H1 (cell line): ENCODE measurements at regions not wholly inside any gene's neighbourhood (a gene's known extent, or its start where the extent isn't known, plus 50 kb on each side); places are given as distances from the start of the nearest gene placed in this dataset.

ENCODE experiments used
- CTCF ChIA-PET: fragments of 300-600 bp; sonication (Branson Sonifier 250); formaldehyde crosslinking; loops from one replicate; lab custom pipeline; 2021; ENCODE audit not compliant: partially characterized antibody; lab: Charles Lee
- POLR2A ChIA-PET: fragments of 300-600 bp; sonication (Branson Sonifier 250); formaldehyde crosslinking; loops from one replicate; lab custom pipeline; 2021; ENCODE audit warnings: inconsistent platforms; ENCODE audit not compliant: partially characterized antibody; lab: Charles Lee
- DNase-seq, 2 experiments: peaks; one replicate each; pipeline versions ENCODE4 v3.0.0 to v3.0.0-alpha.2; 2010 to 2022; ENCODE audit warnings: low spot score in 2 of 2, low read depth in 1 of 2, mixed read lengths in 1 of 2
- FAIRE-seq: peaks from 2 replicates; lab custom pipeline; 2011; peaks lifted over from hg19 to GRCh38; lab: Jason Lieb, UNC
- H2AFZ ChIP-seq: 2 replicates; pipeline ENCODE4 v1.8.1; 2012; ENCODE audit warnings: low read length, inconsistent platforms
- H2AK5ac ChIP-seq: 2 replicates; pipeline ENCODE4 v1.6.1; 2013; ENCODE audit warnings: low read depth, low read length
- H2BK120ac ChIP-seq: replicated peaks from 2 replicates; pipeline ENCODE3; 2013; ENCODE audit warnings: low read depth, low read length, inconsistent platforms
- H2BK12ac ChIP-seq: 2 replicates; pipeline ENCODE4 v1.6.1; 2013; ENCODE audit warnings: low read depth, low read length
- H2BK15ac ChIP-seq: 2 replicates; pipeline ENCODE4 v1.6.1; 2013; ENCODE audit warnings: low read length
- H2BK20ac ChIP-seq: 2 replicates; pipeline ENCODE4 v1.6.1; 2013; ENCODE audit warnings: low read length
- H2BK5ac ChIP-seq: 2 replicates; pipeline ENCODE4 v1.6.1; 2013; ENCODE audit warnings: low read depth, low read length
- H3K14ac ChIP-seq: 2 replicates; pipeline ENCODE4 v1.6.1; 2013; ENCODE audit warnings: inconsistent platforms; ENCODE audit not compliant: insufficient read length
- H3K18ac ChIP-seq: 2 replicates; pipeline ENCODE4 v1.6.1; 2013; ENCODE audit warnings: low read length; ENCODE audit errors: extremely low read depth
- H3K23ac ChIP-seq: 2 replicates; pipeline ENCODE4 v1.6.1; 2013; ENCODE audit warnings: inconsistent platforms; ENCODE audit not compliant: insufficient read length
- H3K23me2 ChIP-seq: 2 replicates; pipeline ENCODE4 v1.6.1; 2013; ENCODE audit warnings: low read depth, low read length
- H3K27ac ChIP-seq: 2 replicates; pipeline ENCODE4 v1.6.1; 2011; ENCODE audit warnings: low read depth, low read length, inconsistent platforms
- H3K27me3 ChIP-seq, 4 experiments: replicated peaks in 1 of 4; 1 replicate in 1 of 4; 2 replicates in 3 of 4; pipeline versions ENCODE4 v1.6.1 to v1.8.1; 2011 to 2013; ENCODE audit warnings: low read length in 3 of 4, mild to moderate bottlenecking in 3 of 4, inconsistent platforms in 2 of 4, mixed read lengths in 2 of 4, moderate library complexity in 1 of 4; ENCODE audit not compliant: control insufficient read depth in 3 of 4, insufficient read depth in 3 of 4; ENCODE audit errors: extremely low read depth in 1 of 4
- H3K36me3 ChIP-seq, 4 experiments: 2 replicates each; pipeline versions ENCODE4 v1.6.1 to v1.8.1; 2011 to 2013; ENCODE audit warnings: mild to moderate bottlenecking in 4 of 4, low read length in 3 of 4, moderate library complexity in 2 of 4, control low read depth in 1 of 4, inconsistent platforms in 1 of 4; ENCODE audit not compliant: insufficient read depth in 4 of 4, control insufficient read depth in 2 of 4
- H3K4ac ChIP-seq: replicated peaks from 2 replicates; pipeline ENCODE3; 2013; ENCODE audit warnings: low read length, low read depth, mixed read lengths, inconsistent platforms; ENCODE audit not compliant: insufficient read length
- H3K4me1 ChIP-seq, 4 experiments: replicated peaks in 1 of 4; 1 replicate in 1 of 4; 2 replicates in 3 of 4; pipeline versions ENCODE4 v1.6.1 to v1.8.1; 2011 to 2013; ENCODE audit warnings: low read length in 3 of 4, inconsistent platforms in 2 of 4, mixed read lengths in 1 of 4; ENCODE audit not compliant: insufficient read depth in 4 of 4, control insufficient read depth in 3 of 4
- H3K4me2 ChIP-seq, 2 experiments: 2 replicates each; pipeline versions ENCODE4 v1.6.1 to v1.8.1; 2011 to 2013; ENCODE audit warnings: low read depth in 2 of 2, low read length in 2 of 2, control low read depth in 1 of 2, inconsistent platforms in 1 of 2, mild to moderate bottlenecking in 1 of 2; ENCODE audit not compliant: insufficient read depth in 1 of 2
- H3K4me3 ChIP-seq, 4 experiments: fragments of 200-600, 300-600 bp in 1 of 4; sonication (generic), shearing (Covaris generic), sonication (Bioruptor Twin) in 1 of 4; 2 replicates each; pipeline versions ENCODE4 v1.5.1 to v1.8.1; 2011 to 2016; ENCODE audit warnings: low read length in 4 of 4, low read depth in 3 of 4, control low read depth in 2 of 4, inconsistent platforms in 2 of 4, mild to moderate bottlenecking in 2 of 4, mixed read lengths in 1 of 4, moderate library complexity in 1 of 4; ENCODE audit not compliant: insufficient read depth in 2 of 4; ENCODE audit errors: extremely low read depth in 1 of 4
- H3K56ac ChIP-seq: replicated peaks from 2 replicates; pipeline ENCODE3; 2013; ENCODE audit warnings: low read depth, mild to moderate bottlenecking, mixed read lengths, low read length, inconsistent platforms; ENCODE audit not compliant: insufficient read length
- H3K79me1 ChIP-seq: 2 replicates; pipeline ENCODE4 v1.6.1; 2013; ENCODE audit warnings: low read depth, low read length, control low read depth
- H3K79me2 ChIP-seq, 2 experiments: 2 replicates each; pipeline versions ENCODE4 v1.6.1 to v1.8.1; 2012 to 2013; ENCODE audit warnings: low read length in 2 of 2, mild to moderate bottlenecking in 2 of 2, inconsistent platforms in 1 of 2; ENCODE audit not compliant: insufficient read depth in 2 of 2, control insufficient read depth in 1 of 2
- H3K9ac ChIP-seq, 4 experiments: replicated peaks in 1 of 4; 1 replicate in 1 of 4; 2 replicates in 3 of 4; pipeline versions ENCODE4 v1.6.1 to v1.8.1; 2011 to 2013; ENCODE audit warnings: low read depth in 3 of 4, low read length in 3 of 4, control low read depth in 2 of 4, mild to moderate bottlenecking in 2 of 4, moderate library complexity in 2 of 4, inconsistent platforms in 1 of 4; ENCODE audit errors: extremely low read depth in 1 of 4
- H3K9me3 ChIP-seq, 2 experiments: 2 replicates each; pipeline versions ENCODE4 v1.6.1 to v1.8.1; 2012 to 2013; ENCODE audit warnings: mild to moderate bottlenecking in 2 of 2, moderate library complexity in 2 of 2, control low read depth in 1 of 2, inconsistent platforms in 1 of 2, low read depth in 1 of 2, low read length in 1 of 2, mixed read lengths in 1 of 2; ENCODE audit not compliant: insufficient read depth in 2 of 2
- H4K20me1 ChIP-seq, 2 experiments: replicated peaks in 1 of 2; 2 replicates each; pipeline versions ENCODE3 to v1.8.1; 2011 to 2013; ENCODE audit warnings: inconsistent platforms in 2 of 2, low read length in 2 of 2, mild to moderate bottlenecking in 1 of 2; ENCODE audit not compliant: insufficient read depth in 2 of 2, control insufficient read depth in 1 of 2
- H4K5ac ChIP-seq: 2 replicates; pipeline ENCODE4 v1.6.1; 2013; ENCODE audit warnings: low read length, low read depth, mixed read lengths, inconsistent platforms; ENCODE audit not compliant: insufficient read length
- H4K8ac ChIP-seq: 2 replicates; pipeline ENCODE4 v1.8.0; 2013; ENCODE audit warnings: mild to moderate bottlenecking, moderate library complexity, low read length, inconsistent platforms; ENCODE audit not compliant: insufficient read depth; ENCODE audit errors: extremely low read depth
- H4K91ac ChIP-seq: replicated peaks from 2 replicates; pipeline ENCODE3; 2013; ENCODE audit warnings: low read length, mixed read lengths, inconsistent platforms; ENCODE audit not compliant: insufficient read length
- ASH2L ChIP-seq: fragments of 200-600, 300-600 bp; sonication (generic); IDR thresholded peaks from one replicate; pipeline ENCODE4 v1.7.1; 2017; ENCODE audit warnings: low read length
- CEBPB ChIP-seq: IDR thresholded peaks from 2 replicates; pipeline ENCODE4 v1.6.1; 2012; ENCODE audit warnings: low read depth, low read length
- CREB1 ChIP-seq: IDR thresholded peaks from 2 replicates; pipeline ENCODE4 v1.6.1; 2012; ENCODE audit warnings: inconsistent platforms
- EP300 ChIP-seq, 2 experiments: IDR thresholded peaks; 1 replicate in 1 of 2; 2 replicates in 1 of 2; pipeline ENCODE4 v1.6.1; 2011 to 2012; ENCODE audit warnings: low read depth in 2 of 2, low read length in 2 of 2, mild to moderate bottlenecking in 2 of 2, borderline replicate concordance in 1 of 2, inconsistent platforms in 1 of 2, moderate library complexity in 1 of 2
- HDAC2 ChIP-seq, 2 experiments: fragments of 300-600 bp in 1 of 2; sonication (generic) in 1 of 2; IDR thresholded peaks; 2 replicates each; pipeline ENCODE4 v1.6.1; 2011 to 2012; ENCODE audit warnings: low read depth in 2 of 2, low read length in 2 of 2, mild to moderate bottlenecking in 2 of 2, moderate library complexity in 2 of 2, borderline replicate concordance in 1 of 2, inconsistent platforms in 1 of 2
- MAFK ChIP-seq: IDR thresholded peaks from 2 replicates; pipeline ENCODE4 v1.6.1; 2012; ENCODE audit warnings: low read depth, mild to moderate bottlenecking, improper control_type of control experiment, low read length
- POLR2AphosphoS5 ChIP-seq: IDR thresholded peaks from 2 replicates; pipeline ENCODE4 v1.6.1; 2011; ENCODE audit warnings: low read depth, low read length
- RFX5 ChIP-seq: IDR thresholded peaks from 2 replicates; pipeline ENCODE4 v1.6.1; 2011; ENCODE audit warnings: low read depth, low read length, improper control_type of control experiment, borderline replicate concordance
- SP4 ChIP-seq: IDR thresholded peaks from 2 replicates; pipeline ENCODE4 v1.6.1; 2012; ENCODE audit warnings: low read length, inconsistent platforms
- TCF12 ChIP-seq: IDR thresholded peaks from 2 replicates; pipeline ENCODE4 v1.6.1; 2011; ENCODE audit warnings: low read depth, mild to moderate bottlenecking, low read length
- TEAD4 ChIP-seq: IDR thresholded peaks from 2 replicates; pipeline ENCODE4 v1.6.1; 2012; ENCODE audit warnings: low read depth, low read length, inconsistent platforms, mixed read lengths
- ZNF274 ChIP-seq: IDR thresholded peaks from 2 replicates; pipeline ENCODE4 v1.7.0; 2012; ENCODE audit warnings: low read length, borderline replicate concordance; ENCODE audit errors: extremely low read depth
- WGBS, 2 experiments: shearing (Covaris generic) in 1 of 2; methylation state at CpG; one replicate each; pipeline versions ENCODE4 v1.1.6 to v1.1.7; 2013 to 2015; ENCODE audit warnings: low lambda C conversion rate in 2 of 2, mixed read lengths in 2 of 2, inconsistent platforms in 1 of 2, low coverage in 1 of 2, missing lambda C conversion rate in 1 of 2; ENCODE audit not compliant: insufficient replicate concordance in 2 of 2, insufficient coverage in 1 of 2, insufficient read length in 1 of 2; ENCODE audit errors: extremely low coverage in 1 of 2, missing lambda C conversion rate in 1 of 2; 5-methylcytosine and 5-hydroxymethylcytosine counted together
- TF ChIP-seq, protein P1 (sequence below): IDR thresholded peaks from 2 replicates; pipeline ENCODE4 v1.6.1; 2012; ENCODE audit warnings: low read length, inconsistent platforms

DNA sequence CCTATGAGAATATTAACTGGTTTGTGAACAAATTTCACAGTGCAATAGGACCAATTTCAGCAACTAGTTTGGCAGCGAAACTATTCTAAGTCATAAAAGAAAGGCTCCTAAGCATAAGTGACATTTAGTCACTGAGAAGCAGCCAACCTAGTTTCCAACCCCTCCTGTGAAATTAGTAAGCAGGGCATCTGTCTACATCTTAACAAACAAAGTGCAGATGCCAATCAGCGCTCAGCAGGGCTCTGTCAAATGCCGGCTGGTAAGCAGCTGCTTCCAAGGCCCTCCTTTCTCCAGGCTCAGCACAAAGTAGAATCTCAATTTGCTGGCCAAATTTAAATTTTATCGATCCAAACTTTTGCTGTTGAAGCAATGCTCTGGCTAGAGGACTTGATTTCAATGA, 124.7 kb downstream of the ICOS start:
- H2BK12ac ChIP-seq, result no peak overlapping the region
- ChIA-PET CTCF (interaction anchor here (3.6 to 3.9 kb wide), 2 partner anchors 10 to 11 kb away, joined by 21 to 22 read pairs; no protein-coding TSS in a partner anchor), POLR2A (no interaction called here)
- H3K56ac ChIP-seq, result no peak overlapping the region
- H3K27me3 ChIP-seq, result no peaks in the 10 kb centered on the region
- no peak overlapping the region for H2AFZ ChIP-seq
- no peaks in the 10 kb centered on the region for H3K79me2 ChIP-seq
- peaks cover 4 to 7% of the 10 kb centered on the region in 2 experiments; a peak in 1 of 4 replicates for H3K9me3 ChIP-seq
- H2BK120ac ChIP-seq, result no peak overlapping the region
- H4K20me1 ChIP-seq, result no peaks in the 10 kb centered on the region
- H3K27ac ChIP-seq, result no peak overlapping the region
- no peak overlapping the region for H2BK20ac ChIP-seq
- H3K4me2 ChIP-seq, result no peak overlapping the region
- H3K23me2 ChIP-seq, result no peaks in the 10 kb centered on the region
- H3K79me1 ChIP-seq, result no peaks in the 10 kb centered on the region
- H2AK5ac ChIP-seq, result no peak overlapping the region
- H3K23ac ChIP-seq, result no peak overlapping the region
- H3K9ac ChIP-seq, result no peak overlapping the region
- FAIRE-seq (no peak), DNase-seq (no peak)
- H2BK15ac ChIP-seq, result no peak overlapping the region
- no peak overlapping the region for H3K18ac ChIP-seq
- H2BK5ac ChIP-seq, result no peak overlapping the region
- no peak overlapping the region for H4K8ac ChIP-seq
- no peaks in the 10 kb centered on the region for H3K4me1 ChIP-seq
- 88% methylated on average over 4 of the region's 4 CpGs; no CpG with 5 or more reads in 1 of the 2 experiments for WGBS, 2 experiments
- no peak overlapping the region for H3K4me3 ChIP-seq
- H3K36me3 ChIP-seq, result no peaks in the 10 kb centered on the region
- H4K5ac ChIP-seq, result no peak overlapping the region
- no peak overlapping the region for H4K91ac ChIP-seq
- no peak overlapping the region for H3K14ac ChIP-seq
- H3K4ac ChIP-seq, result no peak overlapping the region
- TF ChIP-seq SP4 (no peak), CREB1 (no peak), EP300 (IDR thresholded peaks at IDR 0.05; ENCODE audit: borderline replicate concordance in 1 of 2, low read depth in 2 of 2, low read length in 2 of 2) (no peak), ZNF274 (no peak), CEBPB (no peak), TCF12 (no peak), TEAD4 (no peak), RFX5 (no peak), ASH2L (no peak), MAFK (no peak), POLR2AphosphoS5 (no peak), HDAC2 (IDR thresholded peaks at IDR 0.05; ENCODE audit: borderline replicate concordance in 1 of 2, low read depth in 2 of 2, low read length in 2 of 2) (no peak)
- TF ChIP-seq, protein P1, sequence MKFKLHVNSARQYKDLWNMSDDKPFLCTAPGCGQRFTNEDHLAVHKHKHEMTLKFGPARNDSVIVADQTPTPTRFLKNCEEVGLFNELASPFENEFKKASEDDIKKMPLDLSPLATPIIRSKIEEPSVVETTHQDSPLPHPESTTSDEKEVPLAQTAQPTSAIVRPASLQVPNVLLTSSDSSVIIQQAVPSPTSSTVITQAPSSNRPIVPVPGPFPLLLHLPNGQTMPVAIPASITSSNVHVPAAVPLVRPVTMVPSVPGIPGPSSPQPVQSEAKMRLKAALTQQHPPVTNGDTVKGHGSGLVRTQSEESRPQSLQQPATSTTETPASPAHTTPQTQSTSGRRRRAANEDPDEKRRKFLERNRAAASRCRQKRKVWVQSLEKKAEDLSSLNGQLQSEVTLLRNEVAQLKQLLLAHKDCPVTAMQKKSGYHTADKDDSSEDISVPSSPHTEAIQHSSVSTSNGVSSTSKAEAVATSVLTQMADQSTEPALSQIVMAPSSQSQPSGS, result no peak
